Skin epidermis (tissue), 12 donors: ENCODE measurements at regions not wholly inside any gene's neighbourhood (a gene's known extent, or its start where the extent isn't known, plus 50 kb on each side); places are given as distances from the start of the nearest gene placed in this dataset.
A peak's percentile ranks its signal among the peaks of the same experiment; 100 is the strongest.
"Not testable (repeated sequence)": the region's sequence is repeated elsewhere in the genome, so short reads cannot be mapped to it uniquely, and the experiment has no call there.

Experiments
- H3K27ac ChIP-seq, 21 experiments: fragments of 200-600 bp; sonication (generic) in 11 of 21; one replicate each; pipeline ENCODE4 v1.5.0; 2020; ENCODE audit warnings: mild to moderate bottlenecking in 3 of 21, inconsistent platforms in 2 of 21, moderate library complexity in 2 of 21
- H3K4me3 ChIP-seq, 7 experiments: fragments of 200-600 bp; sonication (generic) in 2 of 7; one replicate each; pipeline ENCODE4 v1.5.0; 2020; ENCODE audit warnings: inconsistent platforms in 2 of 7, mild to moderate bottlenecking in 2 of 7, moderate library complexity in 1 of 7

GRCh38 chr5:109986726-109987125 is 297.0 kb downstream of the MAN2A1 start:
- Histone ChIP-seq H3K27ac (no peak overlapping the region), H3K4me3 (no peak overlapping the region)

GRCh38 chr5:109987355-109987754 is 297.6 kb downstream of the MAN2A1 start:
- Histone ChIP-seq H3K4me3 (no peak overlapping the region), H3K27ac (no peak overlapping the region)

- H3K4me3 ChIP-seq = no peak overlapping the region
- no peak overlapping the region for H3K27ac ChIP-seq
Observed at GRCh38 chr5:109987970-109988369, 298.2 kb downstream of the MAN2A1 start.

- H3K27ac ChIP-seq = no peak overlapping the region
Observed at GRCh38 chr5:109989161-109989560, 299.4 kb downstream of the MAN2A1 start.

GRCh38 chr5:109989994-109990722 is 300.4 kb downstream of the MAN2A1 start:
- no peak overlapping the region for H3K4me3 ChIP-seq
- H3K27ac ChIP-seq = no peak overlapping the region

More at GRCh38 chr5:109989161-109989560, 299.4 kb downstream of the MAN2A1 start:
- H3K4me3 ChIP-seq = no peak overlapping the region

- H3K27ac ChIP-seq = no peak overlapping the region
- no peak overlapping the region for H3K4me3 ChIP-seq
Observed at GRCh38 chr5:109990723-109991359, 301.1 kb downstream of the MAN2A1 start.

- no peak overlapping the region for H3K27ac ChIP-seq
- no peak overlapping the region for H3K4me3 ChIP-seq
Observed at GRCh38 chr5:109992264-109992915, 302.7 kb downstream of the MAN2A1 start.

GRCh38 chr5:109994135-109994534 is 304.4 kb downstream of the MAN2A1 start:
- no peak overlapping the region for H3K27ac ChIP-seq
- no peak overlapping the region for H3K4me3 ChIP-seq

- H3K27ac ChIP-seq = no peak overlapping the region
- no peak overlapping the region for H3K4me3 ChIP-seq
Observed at GRCh38 chr5:109996246-109996645, 306.5 kb downstream of the MAN2A1 start.

- H3K4me3 ChIP-seq = no peak overlapping the region
- H3K27ac ChIP-seq = peak overlapping the region in 1 of 21 experiments; percentile 3
Observed at GRCh38 chr5:109997161-109997560, 307.4 kb downstream of the MAN2A1 start.

- Histone ChIP-seq H3K27ac (no peak overlapping the region), H3K4me3 (no peak overlapping the region)
Observed at GRCh38 chr5:109998208-109998607, 308.5 kb downstream of the MAN2A1 start.

GRCh38 chr5:109998726-109999125 is 309.0 kb downstream of the MAN2A1 start:
- Histone ChIP-seq H3K27ac (no peak overlapping the region), H3K4me3 (no peak overlapping the region)

GRCh38 chr5:110001648-110002047 is 311.9 kb downstream of the MAN2A1 start:
- no peak overlapping the region for H3K27ac ChIP-seq
- no peak overlapping the region for H3K4me3 ChIP-seq

- H3K27ac ChIP-seq = no peak overlapping the region
- no peak overlapping the region for H3K4me3 ChIP-seq
Observed at GRCh38 chr5:110002652-110003051, 312.9 kb downstream of the MAN2A1 start.

GRCh38 chr5:110005907-110006562 is 316.3 kb downstream of the MAN2A1 start:
- not testable (repeated sequence) for H3K4me3 ChIP-seq, H3K27ac ChIP-seq

GRCh38 chr5:110007101-110007500 is 317.4 kb downstream of the MAN2A1 start:
- Histone ChIP-seq H3K4me3 (no peak overlapping the region), H3K27ac (no peak overlapping the region)

GRCh38 chr5:110008131-110008530 is 318.4 kb downstream of the MAN2A1 start:
- Histone ChIP-seq H3K27ac (no peak overlapping the region), H3K4me3 (no peak overlapping the region)

- Histone ChIP-seq H3K4me3 (no peak overlapping the region), H3K27ac (no peak overlapping the region)
Observed at GRCh38 chr5:110012145-110012544, 322.4 kb downstream of the MAN2A1 start.

- Histone ChIP-seq H3K27ac (no peak overlapping the region), H3K4me3 (no peak overlapping the region)
Observed at GRCh38 chr5:110013017-110013416, 323.3 kb downstream of the MAN2A1 start.

GRCh38 chr5:110017854-110018253 is 328.1 kb downstream of the MAN2A1 start:
- no peak overlapping the region for H3K4me3 ChIP-seq
- no peak overlapping the region for H3K27ac ChIP-seq

- Histone ChIP-seq H3K27ac (no peak overlapping the region), H3K4me3 (no peak overlapping the region)
Observed at GRCh38 chr5:110018509-110018908, 328.8 kb downstream of the MAN2A1 start.
